CD4-positive, alpha-beta T cell treated with Interferon alpha-2 for 1 hour (primary cell): ENCODE measurements at regions not wholly inside any gene's neighbourhood (a gene's known extent, or its start where the extent isn't known, plus 50 kb on each side); places are given as distances from the start of the nearest gene placed in this dataset.
A peak's percentile ranks its signal among the peaks of the same experiment; 100 is the strongest.
"Not testable (repeated sequence)": the region's sequence is repeated elsewhere in the genome, so short reads cannot be mapped to it uniquely, and the experiment has no call there.

ENCODE experiments used
- DNase-seq, 2 donors: peaks; one replicate each; pipeline ENCODE4 v3.0.0-alpha.2; 2020 to 2022

DNA sequence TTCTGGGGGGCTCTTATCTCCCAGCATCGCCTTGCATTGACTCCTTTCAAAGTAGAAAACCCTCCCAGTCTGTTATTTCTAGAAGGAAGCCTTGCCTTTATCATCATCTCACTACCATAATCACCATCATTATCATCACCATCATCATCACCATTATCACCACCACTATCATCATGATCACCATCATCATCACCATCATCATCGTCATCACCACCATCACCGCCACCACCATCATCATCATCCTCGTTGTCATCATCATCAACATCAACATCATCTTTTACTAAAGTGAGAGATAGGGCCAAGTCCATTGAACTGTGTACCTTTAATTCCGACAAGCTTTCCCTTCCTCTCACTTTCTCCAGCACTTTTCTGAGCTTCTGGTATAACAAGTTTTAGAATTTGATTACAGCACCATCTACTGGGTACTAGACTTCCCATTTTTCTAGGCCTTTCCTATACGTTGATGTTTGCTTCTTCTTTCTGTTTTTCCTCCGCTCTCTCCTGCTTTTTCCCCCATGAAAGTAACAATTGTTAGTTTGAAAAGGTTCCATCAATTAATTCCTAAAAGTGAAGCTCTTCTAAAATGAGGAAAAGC lies 226.4 kb downstream of the BUB3 start:
- peak in 1 of 2 donors; percentile 14 for DNase-seq

DNA sequence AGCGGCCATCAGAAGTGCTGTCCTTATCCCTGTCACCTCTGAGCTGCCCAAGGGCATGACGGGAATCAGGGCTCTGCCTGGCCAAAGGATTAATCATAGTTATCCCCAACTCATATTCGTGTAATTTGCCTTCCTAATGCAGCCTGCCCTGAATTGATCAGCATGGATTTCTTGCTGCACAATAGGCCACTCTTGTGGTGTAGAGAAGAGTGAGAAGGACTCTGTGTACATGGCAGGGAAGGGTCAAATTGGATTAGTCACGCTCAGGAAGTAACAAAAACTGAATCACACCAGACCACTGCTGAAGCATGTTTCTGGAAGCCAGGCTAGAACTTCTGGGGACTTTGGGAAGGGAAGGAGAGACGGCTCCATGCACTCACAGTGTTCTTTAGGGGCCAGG lies 227.0 kb downstream of the BUB3 start:
- DNase-seq = no peak

DNA sequence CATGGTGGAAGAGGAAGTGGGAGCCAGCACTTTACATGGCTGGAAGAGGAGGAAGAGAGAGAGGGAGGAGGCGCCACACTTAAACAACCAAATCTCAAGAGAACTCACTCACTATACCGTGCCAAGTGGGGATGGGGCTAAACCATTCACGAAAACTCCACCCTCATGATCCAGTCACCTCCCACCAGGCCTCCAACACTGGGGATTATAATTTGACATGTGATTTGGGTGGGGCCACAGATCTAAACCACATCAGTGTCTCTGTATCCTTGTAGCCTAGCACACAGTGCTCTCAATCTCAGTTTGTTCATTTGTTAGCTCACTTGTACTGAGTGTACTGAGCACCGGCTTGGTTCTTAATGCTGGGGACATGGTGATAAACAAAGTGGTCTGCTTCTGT lies 228.3 kb downstream of the BUB3 start:
- DNase-seq = no peak

DNA sequence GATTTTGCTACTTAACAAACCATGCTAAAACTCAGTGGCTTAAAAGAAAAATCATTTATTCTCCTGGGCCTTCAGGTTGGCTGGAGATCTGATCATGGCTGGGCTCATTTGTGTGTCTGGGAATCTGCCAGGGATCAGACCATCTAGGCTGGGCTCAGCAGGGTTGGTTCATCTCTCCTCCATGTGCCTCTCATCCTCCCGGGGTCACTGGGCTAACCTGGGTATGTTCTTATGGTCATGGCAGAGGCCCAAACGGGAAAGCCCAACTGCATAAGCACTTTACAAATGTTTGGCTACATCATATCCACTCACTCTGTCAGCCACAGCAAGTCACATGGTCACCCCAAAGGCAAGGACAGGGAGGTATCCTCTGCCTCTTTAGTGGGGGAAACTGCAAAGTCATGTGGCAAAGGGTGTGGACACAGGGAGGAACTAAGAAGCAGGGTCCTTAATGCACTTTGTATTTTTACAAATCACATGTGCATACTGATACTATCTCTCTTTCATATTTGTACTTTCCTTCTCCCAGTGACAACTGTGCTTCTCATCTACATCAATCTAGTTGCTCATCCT lies 231.4 kb downstream of the BUB3 start:
- DNase-seq = no peak

DNA sequence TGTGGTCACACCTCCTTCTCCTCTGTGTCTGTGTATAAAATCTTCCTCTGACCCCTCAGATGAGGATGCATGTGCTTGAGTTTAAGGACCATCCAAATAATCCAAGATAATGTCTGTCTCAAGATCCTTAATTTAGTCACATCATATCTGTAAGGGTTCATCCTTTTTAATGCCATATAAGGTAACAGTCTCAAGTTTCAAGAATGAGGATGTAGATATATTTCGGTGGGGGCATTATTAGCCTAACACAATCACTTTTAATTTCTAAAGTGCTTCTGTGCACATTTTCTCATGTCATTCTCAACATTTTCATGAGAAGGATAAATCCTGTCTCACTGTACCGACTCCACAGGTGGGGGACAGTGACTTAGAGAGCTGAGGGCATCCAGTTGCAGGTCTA lies 235.3 kb downstream of the BUB3 start:
- DNase-seq = no peak

DNA sequence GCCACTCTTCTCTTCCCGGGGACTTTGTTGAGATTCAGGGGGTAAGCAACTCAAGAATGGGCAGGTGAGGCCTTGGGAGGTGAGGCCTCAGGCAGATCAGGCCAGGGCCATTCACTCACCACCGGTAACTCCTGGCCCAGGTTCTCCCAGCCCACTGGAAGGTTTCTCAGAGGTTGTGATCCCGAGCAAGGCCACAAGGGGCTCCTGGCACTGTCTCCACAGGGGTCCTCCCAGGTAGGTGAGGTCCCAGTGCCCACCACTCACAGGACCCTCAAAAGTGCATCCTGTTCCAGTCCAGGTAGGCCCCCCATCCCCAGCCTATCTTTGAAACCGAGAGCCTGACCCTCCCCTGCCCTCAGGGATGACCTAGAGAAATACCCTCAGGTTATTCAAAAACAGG lies 236.1 kb downstream of the BUB3 start:
- no peak for DNase-seq

DNA sequence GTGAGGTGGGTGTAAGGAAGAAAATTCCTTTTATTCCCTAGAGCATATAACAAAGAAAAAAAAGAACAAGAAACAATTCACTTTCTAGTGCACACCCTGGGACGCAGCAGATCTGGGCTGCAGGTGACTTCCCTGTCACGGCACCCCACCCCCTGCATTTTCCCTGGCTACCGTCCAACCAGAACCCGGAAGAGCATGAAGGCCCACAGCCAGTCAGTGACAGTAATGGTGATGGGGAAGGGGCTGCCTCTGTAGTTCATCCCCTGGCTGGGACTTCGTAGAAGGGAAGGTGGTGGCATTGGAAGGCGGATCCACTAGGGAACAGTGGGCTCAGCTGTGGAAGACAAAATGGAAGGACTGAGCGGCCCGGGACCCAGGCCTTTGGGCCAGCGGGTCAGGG lies 236.7 kb downstream of the BUB3 start:
- DNase-seq = no peak

DNA sequence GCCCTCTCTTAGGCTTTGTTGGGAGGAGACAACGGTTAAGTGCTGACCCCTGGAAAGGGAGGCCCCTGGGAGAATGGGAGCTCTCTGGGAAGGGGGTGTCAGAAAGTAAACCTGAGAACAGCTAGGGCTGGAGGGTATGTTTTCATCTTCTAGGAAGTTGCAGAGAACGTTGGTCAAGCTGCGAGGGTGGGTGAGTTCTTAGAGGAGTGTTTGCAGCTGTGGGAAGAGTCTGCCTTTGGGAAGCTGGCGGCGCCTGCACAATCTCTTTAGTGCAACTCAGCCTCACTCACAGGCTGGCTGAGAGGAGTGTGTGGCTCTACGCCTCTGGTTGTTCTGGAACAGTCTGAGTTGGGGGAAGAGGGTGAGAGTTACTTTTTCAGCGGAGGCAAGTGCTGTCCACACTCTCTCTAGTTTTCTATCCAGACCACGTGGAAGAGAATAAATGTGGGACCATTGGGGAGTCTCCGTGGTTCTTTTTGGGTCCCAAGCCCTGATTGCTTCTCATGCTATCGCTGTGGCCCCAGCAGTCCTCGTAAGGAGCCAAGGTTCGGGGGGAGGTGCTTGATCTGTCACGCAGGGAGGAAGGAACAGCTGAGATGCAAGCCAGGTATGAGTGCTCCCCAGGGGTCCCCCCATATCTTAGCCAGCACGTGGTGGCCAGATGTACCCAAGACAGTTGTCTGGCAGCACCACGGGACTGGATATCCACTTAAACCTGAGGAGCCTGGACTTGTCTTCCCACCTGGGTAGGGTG lies 237.2 kb downstream of the BUB3 start:
- DNase-seq = no peak

DNA sequence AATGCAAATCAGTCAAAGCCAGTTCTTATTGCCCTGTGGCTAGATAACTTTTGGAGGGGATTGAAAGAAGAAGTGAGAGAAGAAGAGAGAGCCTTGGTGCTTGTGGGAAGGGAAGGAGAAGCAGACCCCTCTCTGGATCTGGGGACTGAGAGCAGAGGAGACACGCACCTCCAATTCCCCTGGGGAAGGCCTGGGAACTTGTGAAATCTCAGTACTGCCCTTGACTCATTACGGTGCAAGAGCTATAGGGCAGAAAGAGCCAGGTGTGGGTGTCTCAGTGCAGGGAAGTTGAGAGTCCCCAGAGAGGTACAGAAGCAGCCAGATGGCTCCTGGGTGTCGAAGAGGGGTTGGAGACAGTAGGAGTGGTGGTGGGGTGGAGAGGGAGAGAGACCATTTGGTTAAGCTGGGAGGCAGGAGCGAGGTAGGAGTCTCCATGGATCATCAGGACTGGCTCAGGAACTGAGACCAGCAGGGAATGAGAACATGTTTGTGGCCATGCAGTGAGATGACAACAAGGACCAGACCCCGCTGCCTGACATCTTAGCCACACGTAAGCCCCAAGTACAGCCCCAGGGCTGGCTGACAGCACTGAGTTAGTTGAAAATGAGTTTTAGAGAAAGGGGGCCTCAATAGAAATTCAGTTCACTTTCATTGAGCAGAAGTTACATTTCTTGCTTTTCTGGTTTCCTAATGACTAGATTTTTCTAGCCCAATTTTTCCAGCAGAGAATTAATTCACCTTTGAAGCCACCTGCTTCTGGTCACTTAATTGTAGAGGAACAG lies 238.2 kb downstream of the BUB3 start:
- no peak for DNase-seq

DNA sequence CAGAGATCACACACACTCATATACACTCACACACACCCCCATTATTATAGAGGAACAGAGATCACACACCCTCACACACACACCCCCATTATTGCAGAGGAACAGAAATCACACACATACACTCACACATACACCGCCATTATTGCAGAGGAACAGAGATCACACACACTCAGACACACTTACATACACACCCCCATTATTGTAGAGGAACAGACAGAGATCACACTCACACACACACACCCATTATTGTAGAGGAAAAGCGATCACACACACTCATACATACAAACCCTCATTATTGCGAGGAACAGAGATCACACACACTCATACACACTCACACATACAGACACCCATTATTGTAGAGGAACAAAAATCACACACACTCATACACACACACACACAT lies 239.0 kb downstream of the BUB3 start:
- DNase-seq = no peak

DNA sequence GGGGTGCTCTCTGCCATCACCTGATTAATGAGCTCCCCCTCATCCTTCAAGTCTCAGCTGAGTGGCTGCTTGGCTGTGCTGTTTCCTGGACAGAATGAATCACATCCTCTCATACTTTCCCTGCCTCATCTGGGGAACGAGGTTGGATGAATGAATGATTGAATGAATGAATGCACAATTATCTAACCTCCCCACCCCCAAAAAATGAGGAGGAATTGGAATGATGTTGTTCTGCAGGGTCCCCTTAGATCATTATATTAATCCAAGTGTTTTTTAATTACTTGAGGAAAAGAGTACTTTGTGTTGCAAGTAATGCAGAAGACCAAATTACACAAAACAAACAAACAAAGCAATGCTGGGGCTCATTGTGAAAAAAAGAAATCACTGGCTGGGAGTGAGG lies 240.2 kb downstream of the BUB3 start:
- DNase-seq = no peak

DNA sequence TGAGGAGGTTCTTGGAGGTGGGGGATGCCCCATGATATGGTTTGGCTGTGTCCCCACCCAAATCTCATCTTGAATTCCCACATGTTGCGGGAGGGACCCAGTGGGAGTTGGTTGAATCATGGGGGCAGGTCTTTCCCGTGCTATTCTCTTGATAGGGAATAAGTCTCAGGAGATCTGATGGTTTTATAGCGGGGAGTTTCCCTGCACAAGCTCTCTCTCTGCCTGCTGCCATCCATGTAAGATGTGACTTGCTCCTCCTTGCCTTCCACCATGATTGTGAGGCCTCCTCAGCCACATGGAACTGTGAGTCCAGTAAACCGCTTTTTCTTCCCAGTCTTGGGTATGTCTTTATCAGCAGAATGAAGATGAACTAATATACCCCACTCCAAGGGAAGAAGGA lies 241.0 kb downstream of the BUB3 start:
- not testable (repeated sequence) for DNase-seq

DNA sequence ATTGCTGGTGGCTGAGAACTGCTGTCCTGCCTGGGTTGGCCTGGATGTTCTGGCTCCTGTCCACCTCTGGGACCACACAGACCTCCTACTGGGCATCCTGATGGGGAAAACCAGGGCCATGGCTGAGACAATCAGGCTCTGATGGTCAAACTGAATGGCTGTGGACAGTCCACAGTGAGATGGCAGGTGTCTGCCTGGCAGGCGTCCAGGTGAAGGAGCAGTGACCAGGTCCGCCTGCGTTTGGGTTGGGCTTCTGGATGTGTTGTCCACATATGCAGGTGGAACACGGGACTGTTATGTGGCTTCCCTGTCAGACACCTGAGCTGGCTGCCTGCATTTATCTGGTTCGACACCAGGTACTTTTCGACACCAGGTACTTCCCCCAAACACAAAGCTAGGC lies 241.7 kb downstream of the BUB3 start:
- no peak for DNase-seq

DNA sequence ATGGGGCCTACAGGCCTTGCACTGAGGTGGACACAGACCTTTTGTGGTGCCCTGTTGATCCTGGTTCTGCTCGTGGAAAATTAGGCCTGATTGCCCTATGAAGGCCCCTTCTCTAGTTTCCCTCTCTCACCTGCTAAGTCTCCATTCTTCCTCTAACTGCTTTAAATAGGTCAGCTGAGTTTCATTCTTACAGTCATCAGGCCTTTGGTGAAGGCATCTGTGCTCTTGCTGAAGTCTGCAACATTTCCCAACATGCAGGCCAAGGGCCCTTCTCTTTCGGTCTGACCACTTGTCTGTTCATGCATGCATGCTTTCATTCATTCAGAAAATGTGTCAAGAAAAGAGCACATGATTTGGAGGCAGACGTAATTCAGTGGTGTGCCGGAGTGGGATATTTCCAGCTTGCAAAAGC lies 244.0 kb downstream of the BUB3 start:
- DNase-seq = no peak

DNA sequence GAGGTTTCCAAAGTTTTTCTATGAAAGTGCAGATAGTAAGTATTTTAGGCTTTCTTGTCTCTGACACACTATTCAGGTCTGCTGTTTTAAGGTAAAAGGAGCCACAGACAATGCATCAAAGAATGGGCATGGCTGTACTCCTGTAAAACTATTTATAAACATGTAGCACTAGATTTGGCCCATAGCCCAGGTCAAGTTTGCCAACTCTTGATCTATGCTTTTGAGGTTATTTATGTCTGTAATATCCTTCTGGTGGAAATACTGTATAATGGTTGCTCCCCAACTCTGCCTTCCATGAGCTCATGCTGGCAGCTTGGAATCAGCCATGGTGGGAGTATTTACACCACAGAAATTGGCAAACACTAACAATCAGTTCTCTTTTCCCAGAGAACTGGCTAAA lies 244.6 kb downstream of the BUB3 start:
- no peak for DNase-seq

DNA sequence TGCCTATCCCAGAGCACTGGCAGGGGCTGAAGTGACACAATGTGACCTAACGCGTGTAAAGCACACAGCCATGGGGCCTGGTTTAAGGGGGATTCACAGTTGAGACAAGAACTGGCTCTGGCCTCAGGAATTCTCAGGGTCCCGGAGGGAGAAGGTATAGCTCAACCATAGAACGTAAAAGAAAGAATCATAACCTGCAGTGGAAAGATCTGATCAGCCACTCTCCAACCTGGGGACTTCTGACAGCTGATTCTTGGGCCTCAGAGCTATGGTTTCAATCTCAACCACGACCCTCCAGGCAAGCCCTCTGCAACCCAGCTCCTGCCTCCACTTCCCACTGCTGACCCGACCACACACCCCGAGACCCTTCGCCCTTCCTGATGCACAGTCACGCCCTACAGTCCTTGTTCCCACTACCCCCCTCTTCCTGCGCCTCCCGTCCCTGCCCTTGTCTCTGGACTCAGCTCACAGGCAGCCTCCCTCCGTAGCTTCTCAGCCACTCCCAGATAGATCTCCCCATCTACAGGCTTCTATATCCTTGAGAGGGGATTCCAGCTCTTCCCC lies 245.2 kb downstream of the BUB3 start:
- DNase-seq = no peak

DNA sequence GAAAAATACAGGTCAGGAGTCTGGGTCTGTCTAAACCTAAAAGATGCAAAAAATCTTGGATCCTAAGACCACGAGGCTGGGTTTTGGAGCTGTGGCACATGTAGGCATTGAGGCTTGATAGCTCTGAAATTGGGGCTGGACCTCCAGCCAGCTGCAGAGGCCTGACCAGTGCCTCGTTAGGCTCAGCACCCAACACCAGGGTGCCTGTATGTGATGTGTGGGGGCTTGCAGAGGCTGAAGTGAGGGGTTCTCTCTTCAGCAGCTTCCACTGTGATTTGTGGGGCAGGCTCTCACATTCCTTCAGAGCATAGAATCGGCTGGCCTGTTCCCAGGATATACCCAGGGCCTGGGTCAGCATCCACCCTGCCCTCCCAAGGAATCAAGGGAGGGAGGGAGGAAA lies 247.8 kb downstream of the BUB3 start:
- DNase-seq = no peak

DNA sequence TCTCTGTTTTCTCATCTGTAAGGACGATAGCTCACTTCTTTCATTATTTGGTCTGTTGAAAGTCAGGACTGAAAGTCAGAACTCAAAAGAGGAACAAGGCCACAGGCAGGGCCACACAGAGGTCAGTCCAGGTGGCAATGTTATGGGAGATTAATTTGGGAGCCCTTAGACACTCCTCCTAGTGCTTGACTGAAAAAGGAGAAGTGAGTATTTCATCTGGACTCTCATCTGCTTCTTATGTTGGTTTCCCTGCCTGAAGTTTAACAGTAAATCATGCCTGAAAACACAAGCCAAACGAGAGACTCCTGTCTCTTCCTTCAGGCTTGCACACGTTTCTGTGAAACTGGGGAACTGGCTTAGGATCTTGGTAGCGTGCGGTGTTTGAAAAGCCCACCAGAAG lies 248.5 kb downstream of the BUB3 start:
- DNase-seq = peak in 1 of 2 donors; percentile 34

DNA sequence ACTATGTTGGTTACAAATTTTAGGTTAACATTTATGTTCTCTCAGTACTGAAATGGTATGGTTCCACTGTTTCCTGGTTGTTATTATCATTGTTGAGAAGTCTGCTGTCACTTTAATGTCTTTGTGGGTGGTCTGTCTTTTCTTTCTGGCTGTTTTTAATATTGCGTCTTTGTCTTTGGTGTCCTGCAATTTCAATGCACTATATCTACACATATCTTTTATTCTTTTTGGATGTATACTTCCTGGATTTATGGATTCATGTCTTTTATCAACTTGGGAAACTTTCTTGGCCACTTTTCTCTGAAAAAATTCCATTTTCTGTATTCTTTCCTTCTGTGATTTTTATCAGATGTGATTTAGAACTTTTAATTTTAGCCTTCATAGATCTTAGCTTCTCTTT lies 250.2 kb downstream of the BUB3 start:
- DNase-seq = no peak

DNA sequence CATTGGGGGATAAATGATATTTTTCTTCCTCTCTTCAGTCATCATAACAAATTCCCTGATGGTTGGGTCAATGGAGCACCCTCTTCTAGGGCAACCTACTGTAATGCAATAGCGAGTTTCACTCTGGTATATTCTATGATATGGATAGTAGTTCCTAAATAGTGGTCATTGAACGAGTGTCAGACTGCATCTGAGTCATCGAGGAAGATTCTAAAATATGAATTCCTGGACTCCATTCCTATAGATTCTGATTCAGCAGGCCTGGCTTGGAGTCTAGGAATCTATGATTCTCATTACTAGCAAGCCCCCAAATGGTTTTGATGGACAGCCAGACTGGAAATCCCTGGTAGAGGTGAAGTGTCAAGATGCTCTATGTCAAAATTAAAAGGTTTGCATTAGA lies 254.5 kb downstream of the BUB3 start:
- no peak for DNase-seq

DNA sequence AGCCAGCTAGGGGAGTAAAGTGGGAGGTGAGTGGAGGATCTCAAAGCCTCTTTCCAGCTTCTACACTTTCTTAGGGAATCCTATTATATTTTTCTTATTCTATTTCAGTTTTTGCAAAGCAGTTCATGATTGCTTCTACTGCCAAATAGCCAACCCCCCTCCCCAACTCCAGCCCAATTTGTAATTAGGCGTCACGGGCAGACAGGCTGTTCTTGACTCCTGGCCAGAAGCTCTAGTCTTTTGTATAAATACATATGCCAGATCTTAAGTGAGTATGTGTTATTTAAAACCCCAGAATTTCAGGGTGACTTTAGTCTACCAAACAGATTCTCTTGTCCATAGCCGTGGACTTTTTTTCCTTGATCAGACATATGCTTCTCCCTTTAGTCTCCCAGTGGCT lies 255.2 kb downstream of the BUB3 start:
- no peak for DNase-seq

DNA sequence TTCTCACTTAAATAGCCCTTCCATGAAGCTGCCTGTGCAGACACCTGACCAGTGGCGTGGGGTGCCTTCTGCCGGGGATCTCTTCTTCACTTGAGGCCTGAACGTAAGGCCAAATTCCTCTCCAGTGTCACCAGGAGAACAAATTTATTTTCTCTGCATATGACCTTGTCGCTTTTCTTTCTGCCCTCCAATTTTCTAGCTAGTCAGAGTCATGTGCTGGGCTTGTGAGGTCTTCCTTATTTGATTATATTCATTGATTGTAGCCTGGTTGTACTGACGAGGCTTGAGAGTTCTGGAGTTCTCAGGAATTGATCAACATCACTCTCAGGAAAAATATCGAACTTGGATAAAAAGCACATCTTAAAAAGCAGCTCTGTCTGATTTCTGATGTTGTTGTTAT lies 255.7 kb downstream of the BUB3 start:
- no peak for DNase-seq

DNA sequence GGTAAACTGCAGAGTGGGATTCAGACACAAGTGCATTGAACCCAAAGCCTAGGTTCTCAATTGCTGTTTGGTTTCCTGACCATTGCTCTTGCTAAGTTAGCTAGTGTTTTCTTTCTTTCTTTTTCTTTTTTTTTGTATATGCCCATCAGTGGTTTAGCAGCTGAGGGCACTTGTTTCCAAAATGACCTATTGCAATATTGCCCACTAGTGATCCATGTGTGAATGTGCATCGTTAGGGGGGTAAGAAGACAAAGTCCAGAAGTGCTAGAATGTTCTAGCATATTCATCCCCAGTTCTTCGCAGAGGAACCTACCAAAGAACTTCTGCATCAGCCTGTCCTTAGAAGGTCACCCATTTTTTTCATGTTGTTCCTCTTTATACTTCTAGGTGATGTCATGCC lies 252.8 kb upstream of the GPR26 start:
- no peak for DNase-seq

DNA sequence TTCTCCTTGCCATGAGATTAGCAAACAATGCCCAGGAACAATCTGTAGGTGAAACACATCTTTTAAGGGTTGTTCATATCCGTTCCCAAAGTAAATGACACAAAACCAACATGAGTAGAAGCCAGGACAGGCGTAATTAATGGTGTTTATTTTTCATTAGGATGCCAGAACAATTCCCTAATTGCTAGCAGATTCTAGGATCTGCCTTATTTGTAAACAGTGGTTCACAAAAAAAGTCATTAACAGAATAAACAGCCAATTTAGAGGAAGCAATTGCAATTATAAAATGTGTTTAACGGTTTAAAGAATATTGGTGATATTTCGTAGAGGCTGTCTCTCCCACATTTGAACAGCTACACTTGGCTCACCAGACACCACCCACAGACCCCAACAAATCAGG lies 250.6 kb upstream of the GPR26 start:
- DNase-seq = no peak
